GM23338 (cell line): ENCODE measurements at regions not wholly inside any gene's neighbourhood (a gene's known extent, or its start where the extent isn't known, plus 50 kb on each side); places are given as distances from the start of the nearest gene placed in this dataset.

Experiments
- ATAC-seq: fragments of 200-7000 bp; cut with Tn5 transposase; 3 replicates; pipeline ENCODE4 v1.9.1; 2020
- DNase-seq: peaks from one replicate; pipeline ENCODE4 v3.0.0-alpha.2; 2015; ENCODE audit warnings: low spot score
- H2AFZ ChIP-seq: fragments of 200-600 bp; sonication (generic); 2 replicates; pipeline ENCODE4 v1.8.0; 2016; ENCODE audit warnings: antibody characterized with exemption, mild to moderate bottlenecking, moderate library complexity
- H3F3A ChIP-seq: fragments of 200-600 bp; sonication (generic); replicated peaks from 2 replicates; pipeline ENCODE4 v1.8.0; 2017; ENCODE audit warnings: antibody characterized with exemption, mixed run types, low read depth
- H3K27ac ChIP-seq: fragments of 200-600 bp; sonication (generic); 2 replicates; pipeline ENCODE4 v1.6.1; 2016; ENCODE audit warnings: low read depth
- H3K27me3 ChIP-seq: fragments of 200-600 bp; sonication (generic); 2 replicates; pipeline ENCODE4 v1.8.0; 2016; ENCODE audit warnings: mild to moderate bottlenecking, mixed run types, moderate library complexity; ENCODE audit not compliant: insufficient read depth
- H3K36me3 ChIP-seq: fragments of 200-600 bp; sonication (generic); 2 replicates; pipeline ENCODE4 v1.8.0; 2016; ENCODE audit warnings: mild to moderate bottlenecking; ENCODE audit not compliant: insufficient read depth
- H3K4me1 ChIP-seq: fragments of 200-600 bp; sonication (generic); 2 replicates; pipeline ENCODE4 v1.8.0; 2016; ENCODE audit warnings: mild to moderate bottlenecking, moderate library complexity; ENCODE audit not compliant: insufficient read depth
- H3K4me2 ChIP-seq: fragments of 200-600 bp; sonication (generic); 2 replicates; pipeline ENCODE4 v1.7.1; 2017; ENCODE audit warnings: mixed run types
- H3K4me3 ChIP-seq: fragments of 200-600 bp; sonication (generic); 2 replicates; pipeline ENCODE4 v1.6.1; 2016; ENCODE audit warnings: mixed run types
- H3K79me2 ChIP-seq: fragments of 200-600 bp; sonication (generic); replicated peaks from 2 replicates; pipeline ENCODE4 v1.8.0; 2017; ENCODE audit warnings: mild to moderate bottlenecking; ENCODE audit not compliant: insufficient read depth
- H3K9me2 ChIP-seq: fragments of 200-600 bp; sonication (generic); 2 replicates; pipeline ENCODE4 v1.8.0; 2017; ENCODE audit not compliant: insufficient read depth
- H4K20me1 ChIP-seq: fragments of 200-600 bp; sonication (generic); replicated peaks from 2 replicates; pipeline ENCODE4 v1.8.0; 2017; ENCODE audit warnings: mild to moderate bottlenecking; ENCODE audit not compliant: insufficient read depth
- H3K27ac Mint-ChIP-seq: 2 replicates; pipeline ENCODE4 v1.8.0; 2020; ENCODE audit warnings: inconsistent platforms, mild to moderate bottlenecking, moderate library complexity, mixed read lengths
- H3K27me3 Mint-ChIP-seq: 3 replicates; pipeline ENCODE4 v1.8.0; 2022; ENCODE audit warnings: low read depth, mild to moderate bottlenecking, moderate library complexity, mixed read lengths, inconsistent platforms; ENCODE audit not compliant: insufficient read depth, poor library complexity
- H3K36me3 Mint-ChIP-seq: 3 replicates; pipeline ENCODE4 v1.8.0; 2021; ENCODE audit warnings: low read depth, mild to moderate bottlenecking, inconsistent platforms, moderate library complexity, mixed read lengths
- H3K4me1 Mint-ChIP-seq: 3 replicates; pipeline ENCODE4 v1.8.0; 2020; ENCODE audit warnings: mild to moderate bottlenecking, inconsistent platforms, mixed read lengths
- H3K4me3 Mint-ChIP-seq: 3 replicates; pipeline ENCODE4 v1.8.0; 2021; ENCODE audit warnings: moderate library complexity, mild to moderate bottlenecking, inconsistent platforms, mixed read lengths
- H3K9me3 Mint-ChIP-seq: 3 replicates; pipeline ENCODE4 v1.8.0; 2020; ENCODE audit warnings: moderate library complexity, mild to moderate bottlenecking, inconsistent platforms, mixed read lengths
- CREB1 ChIP-seq: fragments of 250-450 bp; sonication (Bioruptor Pico); IDR thresholded peaks from 2 replicates; pipeline ENCODE4 v1.5.0; 2020; ENCODE audit warnings: low read depth, mild to moderate bottlenecking, moderate library complexity
- CTCF ChIP-seq, 2 experiments: fragments of 200-600 bp in 1 of 2; sonication (generic) in 1 of 2; conservative IDR thresholded peaks; 2 replicates each; pipeline versions ENCODE4 v1.5.1 to v1.6.1; 2016 to 2017; ENCODE audit warnings: antibody characterized with exemption in 2 of 2, low read depth in 2 of 2, mild to moderate bottlenecking in 2 of 2, moderate library complexity in 1 of 2
- ETS1 ChIP-seq: IDR thresholded peaks from 2 replicates; pipeline ENCODE4 v1.6.1; 2016; ENCODE audit warnings: antibody characterized with exemption
- EZH2 ChIP-seq: fragments of 200-600 bp; sonication (generic); IDR thresholded peaks from one replicate; pipeline ENCODE4 v1.8.0; 2017; ENCODE audit warnings: antibody characterized with exemption, mild to moderate bottlenecking, low read depth; ENCODE audit not compliant: unreplicated experiment
- JUNB ChIP-seq: IDR thresholded peaks from one replicate; pipeline ENCODE4 v1.6.1; 2016; ENCODE audit warnings: antibody characterized with exemption; ENCODE audit not compliant: unreplicated experiment
- POLR2AphosphoS5 ChIP-seq: IDR thresholded peaks from 2 replicates; pipeline ENCODE4 v1.6.1; 2016; ENCODE audit warnings: antibody characterized with exemption, low read depth
- REST ChIP-seq: IDR thresholded peaks from one replicate; pipeline ENCODE4 v1.6.1; 2018; ENCODE audit warnings: antibody characterized with exemption; ENCODE audit not compliant: unreplicated experiment
- STAT1 ChIP-seq: IDR thresholded peaks from one replicate; pipeline ENCODE4 v1.6.1; 2016; ENCODE audit warnings: antibody characterized with exemption; ENCODE audit not compliant: unreplicated experiment
- ZNF331 ChIP-seq: fragments of 250-450 bp; sonication (Bioruptor Pico); IDR thresholded peaks from 2 replicates; pipeline ENCODE4 v1.5.0; 2020; ENCODE audit warnings: low read depth, mild to moderate bottlenecking, moderate library complexity
- TF ChIP-seq, protein P1 (sequence below): fragments of 250-450 bp; sonication (Bioruptor Pico); IDR thresholded peaks from 2 replicates; pipeline ENCODE4 v1.5.0; 2020; ENCODE audit warnings: mild to moderate bottlenecking, moderate library complexity

- no peak for TF ChIP-seq CTCF (conservative IDR thresholded peaks at IDR 0.05; ENCODE audit: low read depth in 2 of 2)
These were observed 79.1 kb upstream of the OLFM1 start (continued) for GRCh38 chr9:135008416-135008815.

GRCh38 chr9:135009051-135009560 is 78.4 kb upstream of the OLFM1 start:
- Histone ChIP-seq H3K36me3 (no peaks in the 10 kb centered on the region), H3K79me2 (no peaks in the 10 kb centered on the region), H4K20me1 (no peaks in the 10 kb centered on the region), H3K27ac (no peak overlapping the region), H3F3A (no peaks in the 10 kb centered on the region), H3K9me2 (no peaks in the 10 kb centered on the region), H3K4me2 (no peak overlapping the region), H3K27me3 (no peaks in the 10 kb centered on the region), H3K4me3 (no peak overlapping the region), H3K4me1 (no peaks in the 10 kb centered on the region), H2AFZ (no peak overlapping the region)
- H3K9me3 Mint-ChIP-seq = peaks cover 3% of the 10 kb centered on the region; the same call in 2 of the 3 replicates
- peaks cover 2% of the 10 kb centered on the region; the same call in 1 of the 3 replicates for H3K36me3 Mint-ChIP-seq
- H3K4me3 Mint-ChIP-seq = no peak overlapping the region
- H3K27ac Mint-ChIP-seq = no peak overlapping the region
- peaks cover 3% of the 10 kb centered on the region for H3K27me3 Mint-ChIP-seq
- no peak for ATAC-seq
- no peak for DNase-seq
- H3K4me1 Mint-ChIP-seq = peaks cover 7% of the 10 kb centered on the region
- TF ChIP-seq CREB1 (CRISPR knock-in tag) (no peak), STAT1 (no peak), ETS1 (no peak), ZNF331 (CRISPR knock-in tag) (no peak), JUNB (no peak), CTCF (conservative IDR thresholded peaks at IDR 0.05; ENCODE audit: low read depth in 2 of 2) (no peak), POLR2AphosphoS5 (no peak), EZH2 (no peak), REST (no peak)
- TF ChIP-seq, protein P1, sequence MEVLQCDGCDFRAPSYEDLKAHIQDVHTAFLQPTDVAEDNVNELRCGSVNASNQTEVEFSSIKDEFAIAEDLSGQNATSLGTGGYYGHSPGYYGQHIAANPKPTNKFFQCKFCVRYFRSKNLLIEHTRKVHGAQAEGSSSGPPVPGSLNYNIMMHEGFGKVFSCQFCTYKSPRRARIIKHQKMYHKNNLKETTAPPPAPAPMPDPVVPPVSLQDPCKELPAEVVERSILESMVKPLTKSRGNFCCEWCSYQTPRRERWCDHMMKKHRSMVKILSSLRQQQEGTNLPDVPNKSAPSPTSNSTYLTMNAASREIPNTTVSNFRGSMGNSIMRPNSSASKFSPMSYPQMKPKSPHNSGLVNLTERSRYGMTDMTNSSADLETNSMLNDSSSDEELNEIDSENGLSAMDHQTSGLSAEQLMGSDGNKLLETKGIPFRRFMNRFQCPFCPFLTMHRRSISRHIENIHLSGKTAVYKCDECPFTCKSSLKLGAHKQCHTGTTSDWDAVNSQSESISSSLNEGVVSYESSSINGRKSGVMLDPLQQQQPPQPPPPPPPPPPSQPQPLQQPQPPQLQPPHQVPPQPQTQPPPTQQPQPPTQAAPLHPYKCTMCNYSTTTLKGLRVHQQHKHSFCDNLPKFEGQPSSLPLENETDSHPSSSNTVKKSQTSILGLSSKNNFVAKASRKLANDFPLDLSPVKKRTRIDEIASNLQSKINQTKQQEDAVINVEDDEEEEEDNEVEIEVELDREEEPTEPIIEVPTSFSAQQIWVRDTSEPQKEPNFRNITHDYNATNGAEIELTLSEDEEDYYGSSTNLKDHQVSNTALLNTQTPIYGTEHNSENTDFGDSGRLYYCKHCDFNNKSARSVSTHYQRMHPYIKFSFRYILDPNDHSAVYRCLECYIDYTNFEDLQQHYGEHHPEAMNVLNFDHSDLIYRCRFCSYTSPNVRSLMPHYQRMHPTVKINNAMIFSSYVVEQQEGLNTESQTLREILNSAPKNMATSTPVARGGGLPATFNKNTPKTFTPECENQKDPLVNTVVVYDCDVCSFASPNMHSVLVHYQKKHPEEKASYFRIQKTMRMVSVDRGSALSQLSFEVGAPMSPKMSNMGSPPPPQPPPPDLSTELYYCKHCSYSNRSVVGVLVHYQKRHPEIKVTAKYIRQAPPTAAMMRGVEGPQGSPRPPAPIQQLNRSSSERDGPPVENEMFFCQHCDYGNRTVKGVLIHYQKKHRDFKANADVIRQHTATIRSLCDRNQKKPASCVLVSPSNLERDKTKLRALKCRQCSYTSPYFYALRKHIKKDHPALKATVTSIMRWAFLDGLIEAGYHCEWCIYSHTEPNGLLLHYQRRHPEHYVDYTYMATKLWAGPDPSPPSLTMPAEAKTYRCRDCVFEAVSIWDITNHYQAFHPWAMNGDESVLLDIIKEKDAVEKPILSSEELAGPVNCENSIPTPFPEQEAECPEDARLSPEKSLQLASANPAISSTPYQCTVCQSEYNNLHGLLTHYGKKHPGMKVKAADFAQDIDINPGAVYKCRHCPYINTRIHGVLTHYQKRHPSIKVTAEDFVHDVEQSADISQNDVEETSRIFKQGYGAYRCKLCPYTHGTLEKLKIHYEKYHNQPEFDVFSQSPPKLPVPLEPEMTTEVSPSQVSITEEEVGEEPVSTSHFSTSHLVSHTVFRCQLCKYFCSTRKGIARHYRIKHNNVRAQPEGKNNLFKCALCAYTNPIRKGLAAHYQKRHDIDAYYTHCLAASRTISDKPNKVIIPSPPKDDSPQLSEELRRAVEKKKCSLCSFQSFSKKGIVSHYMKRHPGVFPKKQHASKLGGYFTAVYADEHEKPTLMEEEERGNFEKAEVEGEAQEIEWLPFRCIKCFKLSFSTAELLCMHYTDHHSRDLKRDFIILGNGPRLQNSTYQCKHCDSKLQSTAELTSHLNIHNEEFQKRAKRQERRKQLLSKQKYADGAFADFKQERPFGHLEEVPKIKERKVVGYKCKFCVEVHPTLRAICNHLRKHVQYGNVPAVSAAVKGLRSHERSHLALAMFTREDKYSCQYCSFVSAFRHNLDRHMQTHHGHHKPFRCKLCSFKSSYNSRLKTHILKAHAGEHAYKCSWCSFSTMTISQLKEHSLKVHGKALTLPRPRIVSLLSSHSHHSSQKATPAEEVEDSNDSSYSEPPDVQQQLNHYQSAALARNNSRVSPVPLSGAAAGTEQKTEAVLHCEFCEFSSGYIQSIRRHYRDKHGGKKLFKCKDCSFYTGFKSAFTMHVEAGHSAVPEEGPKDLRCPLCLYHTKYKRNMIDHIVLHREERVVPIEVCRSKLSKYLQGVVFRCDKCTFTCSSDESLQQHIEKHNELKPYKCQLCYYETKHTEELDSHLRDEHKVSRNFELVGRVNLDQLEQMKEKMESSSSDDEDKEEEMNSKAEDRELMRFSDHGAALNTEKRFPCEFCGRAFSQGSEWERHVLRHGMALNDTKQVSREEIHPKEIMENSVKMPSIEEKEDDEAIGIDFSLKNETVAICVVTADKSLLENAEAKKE (CRISPR knock-in tag) = no peak
